Stomach (tissue), 8 donors: ENCODE measurements at regions not wholly inside any gene's neighbourhood (a gene's known extent, or its start where the extent isn't known, plus 50 kb on each side); places are given as distances from the start of the nearest gene placed in this dataset.

ENCODE experiments used
- DNase-seq, 2 donors: peaks; one replicate each; pipeline versions ENCODE4 v3.0.0 to v3.0.0-alpha.2; 2013 to 2019
- H3K27ac ChIP-seq, 5 donors: fragments of 200-600 bp in 4 of 5; sonication (generic) in 4 of 5; one replicate each; pipeline ENCODE4 v1.5.1; 2013 to 2019; ENCODE audit warnings: mild to moderate bottlenecking in 1 of 5, moderate library complexity in 1 of 5
- H3K27me3 ChIP-seq, 3 donors: fragments of 200-600 bp; sonication (generic); one replicate each; pipeline ENCODE4 v1.5.1; 2017 to 2019; ENCODE audit warnings: mixed run types in 1 of 3
- H3K36me3 ChIP-seq, 4 donors: fragments of 200-600 bp; sonication (generic); 1 replicate in 3 of 4; 2 replicates in 1 of 4; pipeline ENCODE4 v1.5.1; 2016 to 2019
- H3K4me1 ChIP-seq, 4 donors: fragments of 200-600 bp; sonication (generic); one replicate each; pipeline ENCODE4 v1.5.1; 2016 to 2019
- H3K4me3 ChIP-seq, 4 donors: fragments of 200-600 bp; sonication (generic) in 3 of 4; one replicate each; pipeline ENCODE4 v1.5.1; 2016 to 2019; ENCODE audit warnings: mild to moderate bottlenecking in 1 of 4
- H3K9me3 ChIP-seq, 4 donors: fragments of 200-600 bp; sonication (generic); one replicate each; pipeline ENCODE4 v1.5.1; 2016 to 2019
- EP300 ChIP-seq: sonication (generic); formaldehyde crosslinking; IDR thresholded peaks from one replicate; pipeline ENCODE4 v1.6.1; 2017; ENCODE audit warnings: antibody characterized with exemption
- POLR2A ChIP-seq, 4 donors: fragments of 450-650 bp; IDR thresholded peaks; one replicate each; pipeline ENCODE4 v1.6.1; 2016; ENCODE audit warnings: antibody characterized with exemption in 4 of 4, control low read depth in 2 of 4, mild to moderate bottlenecking in 1 of 4, moderate library complexity in 1 of 4
- POLR2AphosphoS5 ChIP-seq, 3 donors: sonication (generic); formaldehyde crosslinking; IDR thresholded peaks; one replicate each; pipeline ENCODE4 v1.6.1; 2016; ENCODE audit warnings: antibody characterized with exemption in 3 of 3
- WGBS, 5 donors: extraction: QIAGEN DNeasy Blood & Tissue Kit in 3 of 5; methylation state at CpG; one replicate each; pipeline versions ENCODE4 v1.1.5 to v1.1.7; 2013 to 2018; 5-methylcytosine and 5-hydroxymethylcytosine counted together
- intact Hi-C: fragments of 100-400 bp; cut with DNase I; formaldehyde crosslinking; loops from one replicate; pipeline ENCODE4 v1.15.1; 2023; ENCODE audit warnings: low total_unique reads
- TF ChIP-seq, protein P1 (sequence below), 7 experiments: fragments of 450-650 bp in 4 of 7; fragments of 200-600 bp in 3 of 7; sonication (generic) in 3 of 7; IDR thresholded peaks; one replicate each; pipeline ENCODE4 v1.5.1; 2016 to 2019; ENCODE audit warnings: antibody characterized with exemption in 7 of 7, control low read depth in 2 of 7, mild to moderate bottlenecking in 1 of 7
- donor health status: healthy with polysubstance abuse.
- donor health status: Bipolar disorder and iron deficiency.
- donor health status: healthy.

DNA sequence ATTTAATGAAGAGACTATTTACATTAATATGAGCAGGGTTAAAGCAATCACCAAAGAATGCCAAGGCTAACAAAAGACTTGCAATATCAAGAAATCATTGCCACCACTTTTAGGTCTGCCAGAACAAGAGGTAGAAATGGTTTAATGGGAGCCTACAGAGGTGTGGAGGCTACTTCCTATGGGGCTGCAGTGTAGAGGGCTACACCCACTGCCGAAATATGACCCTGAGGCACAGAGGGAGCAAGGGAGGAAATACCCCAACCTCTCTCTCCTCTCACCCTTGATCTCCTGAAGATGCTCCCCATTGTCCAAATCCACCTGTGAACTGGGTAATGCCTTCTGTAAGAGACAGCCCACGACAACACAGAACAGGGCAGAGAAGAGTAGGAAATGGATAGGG, 315.4 kb downstream of the SMAD2 start:
- no peak for DNase-seq
- Histone ChIP-seq H3K27me3 (no peaks in the 10 kb centered on the region), H3K9me3 (peaks cover 0 to 8% (median 5%) of the 10 kb centered on the region in 4 donors), H3K4me3 (no peak overlapping the region), H3K4me1 (no peaks in the 10 kb centered on the region), H3K27ac (no peak overlapping the region), H3K36me3 (no peaks in the 10 kb centered on the region)
- TF ChIP-seq POLR2A (IDR thresholded peaks at IDR 0.05) (no peak), POLR2AphosphoS5 (IDR thresholded peaks at IDR 0.05) (no peak), EP300 (no peak)
- TF ChIP-seq, protein P1, sequence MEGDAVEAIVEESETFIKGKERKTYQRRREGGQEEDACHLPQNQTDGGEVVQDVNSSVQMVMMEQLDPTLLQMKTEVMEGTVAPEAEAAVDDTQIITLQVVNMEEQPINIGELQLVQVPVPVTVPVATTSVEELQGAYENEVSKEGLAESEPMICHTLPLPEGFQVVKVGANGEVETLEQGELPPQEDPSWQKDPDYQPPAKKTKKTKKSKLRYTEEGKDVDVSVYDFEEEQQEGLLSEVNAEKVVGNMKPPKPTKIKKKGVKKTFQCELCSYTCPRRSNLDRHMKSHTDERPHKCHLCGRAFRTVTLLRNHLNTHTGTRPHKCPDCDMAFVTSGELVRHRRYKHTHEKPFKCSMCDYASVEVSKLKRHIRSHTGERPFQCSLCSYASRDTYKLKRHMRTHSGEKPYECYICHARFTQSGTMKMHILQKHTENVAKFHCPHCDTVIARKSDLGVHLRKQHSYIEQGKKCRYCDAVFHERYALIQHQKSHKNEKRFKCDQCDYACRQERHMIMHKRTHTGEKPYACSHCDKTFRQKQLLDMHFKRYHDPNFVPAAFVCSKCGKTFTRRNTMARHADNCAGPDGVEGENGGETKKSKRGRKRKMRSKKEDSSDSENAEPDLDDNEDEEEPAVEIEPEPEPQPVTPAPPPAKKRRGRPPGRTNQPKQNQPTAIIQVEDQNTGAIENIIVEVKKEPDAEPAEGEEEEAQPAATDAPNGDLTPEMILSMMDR (IDR thresholded peaks at IDR 0.05) = no peak
- 69 to 88% (median 70%) methylated on average over 2 of the region's 2 CpGs for WGBS, 5 donors
- intact Hi-C loops = no loop called here

DNA sequence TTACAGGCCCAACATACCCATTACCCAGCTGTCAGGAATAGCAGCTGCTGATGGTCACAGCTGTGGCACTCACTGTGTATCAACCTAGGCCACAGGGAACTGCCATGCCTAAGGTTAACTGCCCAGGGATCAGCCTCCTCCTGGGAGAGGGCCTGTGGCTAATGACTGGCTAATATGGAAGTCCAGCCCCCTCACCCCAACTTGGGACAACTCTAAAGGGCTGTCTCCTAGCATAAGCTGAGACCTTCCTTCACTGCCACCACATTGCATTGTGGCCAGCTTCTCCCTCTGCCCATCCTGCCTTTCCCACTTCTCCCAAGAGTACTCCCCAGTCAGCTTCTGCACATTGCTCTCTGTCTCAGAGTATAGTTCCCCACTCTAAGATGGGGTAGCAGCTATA, 316.5 kb downstream of the SMAD2 start:
- no peak for DNase-seq
- Histone ChIP-seq H3K36me3 (no peaks in the 10 kb centered on the region), H3K9me3 (peaks cover 0 to 8% (median 5%) of the 10 kb centered on the region in 4 donors), H3K27ac (no peak overlapping the region), H3K4me1 (no peaks in the 10 kb centered on the region), H3K27me3 (no peaks in the 10 kb centered on the region), H3K4me3 (no peak overlapping the region)
- TF ChIP-seq POLR2A (IDR thresholded peaks at IDR 0.05) (no peak), EP300 (no peak), POLR2AphosphoS5 (IDR thresholded peaks at IDR 0.05) (no peak)
- TF ChIP-seq, protein P1 (IDR thresholded peaks at IDR 0.05) = no peak
- intact Hi-C loops = no loop called here

DNA sequence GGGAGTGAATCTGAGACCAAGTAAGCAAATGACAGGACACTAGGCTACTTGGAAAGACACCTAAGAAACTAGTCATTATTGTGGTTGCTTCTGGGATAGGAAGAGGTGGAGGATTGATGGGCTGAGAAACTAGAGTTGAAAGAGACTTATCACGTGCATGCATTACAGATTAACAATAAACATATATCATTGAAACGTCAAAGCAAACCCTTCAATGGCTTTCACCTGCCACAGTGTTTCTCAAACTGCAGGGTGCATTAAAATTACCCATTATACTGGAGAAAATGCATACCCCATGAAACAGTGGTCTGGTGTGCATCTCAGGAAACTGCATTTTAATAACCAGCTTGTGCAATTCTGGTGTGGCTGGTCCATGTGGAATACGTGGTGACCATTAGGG, 318.8 kb downstream of the SMAD2 start:
- Histone ChIP-seq H3K9me3 (peaks cover 0 to 8% (median 5%) of the 10 kb centered on the region in 4 donors), H3K4me3 (no peak overlapping the region), H3K27ac (no peak overlapping the region), H3K27me3 (no peaks in the 10 kb centered on the region), H3K36me3 (no peaks in the 10 kb centered on the region), H3K4me1 (no peaks in the 10 kb centered on the region)
- intact Hi-C loops = no loop called here
- WGBS, 5 donors = 35 to 50% (median 41%) methylated on average over 3 of the region's 3 CpGs
- no peak for DNase-seq
- TF ChIP-seq POLR2A (IDR thresholded peaks at IDR 0.05) (no peak), EP300 (no peak), POLR2AphosphoS5 (IDR thresholded peaks at IDR 0.05) (no peak)
- TF ChIP-seq, protein P1 (IDR thresholded peaks at IDR 0.05) = no peak

DNA sequence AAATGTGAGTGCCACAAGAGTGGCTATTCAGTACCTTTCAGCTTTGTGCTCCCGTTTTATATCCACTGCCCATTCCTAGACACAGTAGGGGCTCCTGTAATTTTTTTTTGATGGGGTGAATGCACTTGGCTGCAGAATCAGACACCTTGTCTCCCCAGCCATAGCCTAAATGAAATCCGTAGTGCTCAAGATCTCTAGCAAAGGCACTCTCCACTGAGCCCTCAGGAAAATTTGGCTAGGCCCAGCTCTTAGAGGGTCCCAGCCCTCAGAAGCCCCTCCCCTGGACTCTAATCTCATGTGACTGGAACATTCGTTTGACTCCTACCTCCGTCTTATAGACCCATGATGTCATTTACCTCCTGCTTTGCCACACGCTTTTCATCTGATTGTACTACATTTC, 323.9 kb downstream of the SMAD2 start:
- Histone ChIP-seq H3K4me3 (no peak overlapping the region), H3K27ac (no peak overlapping the region), H3K36me3 (no peaks in the 10 kb centered on the region), H3K27me3 (no peaks in the 10 kb centered on the region), H3K9me3 (peaks cover 0 to 8% (median 5%) of the 10 kb centered on the region in 4 donors), H3K4me1 (no peaks in the 10 kb centered on the region)
- DNase-seq = no peak
- intact Hi-C loops = no loop called here
- TF ChIP-seq POLR2AphosphoS5 (IDR thresholded peaks at IDR 0.05) = no peak
- no peak for TF ChIP-seq POLR2A (IDR thresholded peaks at IDR 0.05)
- TF ChIP-seq, protein P1 (IDR thresholded peaks at IDR 0.05) = no peak
- TF ChIP-seq EP300 = no peak
- 53 to 79% (median 71%) methylated on average over 5 of the region's 5 CpGs for WGBS, 5 donors
